Fibroblast of peridontal ligament (primary cell): ENCODE measurements at regions not wholly inside any gene's neighbourhood (a gene's known extent, or its start where the extent isn't known, plus 50 kb on each side); places are given as distances from the start of the nearest gene placed in this dataset.
"Not testable (repeated sequence)": the region's sequence is repeated elsewhere in the genome, so short reads cannot be mapped to it uniquely, and the experiment has no call there.

Source experiments
- DNase-seq: peaks from one replicate; pipeline ENCODE4 v3.0.0-alpha.2; 2010; ENCODE audit errors: extremely low read depth

DNA sequence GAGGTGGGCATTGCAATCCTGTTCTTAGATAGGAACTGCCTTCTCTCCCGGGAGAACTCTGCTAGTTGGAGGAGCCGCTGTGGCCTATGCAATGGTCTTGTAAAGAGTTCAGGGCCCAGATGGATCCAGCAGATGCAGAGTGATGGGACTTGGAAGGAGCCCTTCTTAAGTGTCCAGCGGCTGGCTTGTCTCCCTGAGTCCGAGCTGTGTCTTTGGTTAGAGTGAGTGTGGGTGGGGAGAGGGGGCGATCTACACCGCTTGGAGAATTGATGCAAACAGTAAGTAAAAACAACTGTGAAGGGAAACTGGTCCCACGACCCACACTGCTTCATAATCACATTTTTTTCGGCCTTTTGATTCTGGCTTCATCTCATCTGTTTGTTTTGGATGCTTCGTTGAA is 89.8 kb upstream of the CYRIA start:
- DNase-seq: no peak

DNA sequence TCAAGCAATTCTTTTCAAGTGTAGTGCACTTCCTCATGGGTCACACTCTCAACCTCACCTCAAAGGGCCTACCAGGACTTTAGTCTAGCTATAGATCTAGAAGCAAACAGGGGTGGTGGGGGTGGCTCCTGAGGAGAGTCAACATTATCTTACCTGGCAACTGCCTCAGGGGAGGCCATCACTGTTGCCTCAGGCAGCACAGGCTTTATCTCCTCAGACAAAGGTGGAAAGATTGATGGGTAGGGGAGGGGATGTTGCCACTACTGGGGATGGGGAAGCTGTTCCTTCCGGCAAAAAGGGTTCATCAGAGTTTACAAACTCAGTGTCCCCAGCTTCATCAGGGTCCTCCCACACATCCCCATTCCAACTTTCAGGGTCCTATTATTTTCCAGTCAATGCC is 87.4 kb upstream of the CYRIA start:
- not testable (repeated sequence) for DNase-seq

DNA sequence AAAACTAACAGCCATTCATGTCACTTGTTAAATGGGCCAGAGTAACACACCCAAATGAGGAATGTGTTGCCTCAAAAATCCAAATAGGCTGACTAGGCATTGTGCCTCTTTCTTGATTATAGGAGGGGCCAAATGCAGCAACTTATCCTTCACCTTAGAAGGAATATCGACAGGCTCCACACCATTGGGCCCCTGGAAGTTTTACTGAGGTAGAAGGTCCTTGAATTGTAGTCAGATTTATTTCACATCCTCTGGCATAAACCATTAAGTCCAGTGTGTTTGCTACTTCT is 85.2 kb upstream of the CYRIA start:
- not testable (repeated sequence) for DNase-seq

DNA sequence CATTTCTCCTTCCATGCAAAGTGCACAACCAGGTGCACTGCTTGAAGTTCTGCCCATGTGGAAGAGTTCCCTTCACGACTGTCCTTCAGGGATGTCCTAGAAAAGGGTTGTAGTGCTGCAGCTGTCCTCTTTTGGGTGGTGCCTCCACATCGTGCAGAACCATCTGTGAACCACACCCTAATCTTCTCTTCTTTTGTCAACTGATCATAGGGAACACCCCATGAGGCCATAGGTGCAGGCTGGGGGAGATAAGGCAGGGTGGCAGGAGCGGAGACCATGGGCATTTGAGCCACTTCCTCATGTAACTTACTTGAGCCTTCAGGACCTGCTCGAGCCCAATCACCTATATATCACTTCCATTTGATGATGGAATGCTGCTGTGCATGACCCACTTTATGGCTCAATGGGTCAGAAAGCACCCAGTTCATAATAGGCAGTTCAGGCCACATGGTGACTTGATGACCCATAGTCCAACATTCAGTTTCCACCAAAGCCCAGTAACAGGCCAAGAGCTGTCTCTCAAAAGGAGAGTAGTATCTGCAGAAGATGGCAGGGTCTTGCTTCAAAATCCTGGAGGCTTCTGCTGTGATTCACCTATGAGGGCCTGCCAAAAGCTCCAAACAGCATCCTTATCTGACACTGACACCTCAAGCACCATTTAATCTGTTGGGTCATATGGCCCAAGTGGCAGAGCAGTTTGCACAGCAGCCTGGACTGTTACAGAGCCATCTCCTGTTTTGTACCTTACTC is 84.7 kb upstream of the CYRIA start:
- no peak for DNase-seq

DNA sequence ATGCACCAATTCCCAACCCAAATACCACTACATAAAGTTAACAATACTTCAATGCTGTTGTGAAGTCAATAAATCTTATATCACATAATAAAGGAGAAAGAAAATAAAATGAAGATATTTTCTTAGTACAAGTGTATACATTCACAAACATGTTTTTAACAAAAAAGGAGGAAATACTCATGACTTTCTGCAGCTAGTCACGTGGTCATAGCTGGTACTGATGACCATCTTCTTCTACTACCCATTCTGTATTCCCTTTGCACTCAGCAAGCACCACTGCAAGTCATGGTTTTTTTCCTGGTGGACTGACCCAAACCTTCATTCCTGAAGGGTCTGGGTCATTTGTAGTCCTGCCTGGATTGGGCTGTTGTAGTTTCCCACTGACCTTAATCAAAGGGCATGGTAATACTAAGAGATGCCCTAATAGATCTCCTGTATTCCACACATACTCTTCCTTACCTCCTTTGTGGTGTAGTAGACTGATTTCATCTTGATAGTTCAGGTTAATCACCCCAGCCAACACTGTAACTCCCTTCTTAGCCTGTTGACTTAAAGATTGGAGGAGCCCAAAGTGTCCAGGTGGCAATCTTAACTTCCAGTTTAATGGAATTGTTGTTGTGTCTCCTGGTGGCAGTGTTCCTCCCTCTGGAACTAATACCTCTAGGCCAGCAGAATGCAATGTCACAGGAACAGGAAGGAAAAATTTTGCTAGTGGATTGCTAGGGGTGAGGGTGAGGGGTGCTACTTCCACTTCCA is 83.1 kb upstream of the CYRIA start:
- DNase-seq: not testable (repeated sequence)

DNA sequence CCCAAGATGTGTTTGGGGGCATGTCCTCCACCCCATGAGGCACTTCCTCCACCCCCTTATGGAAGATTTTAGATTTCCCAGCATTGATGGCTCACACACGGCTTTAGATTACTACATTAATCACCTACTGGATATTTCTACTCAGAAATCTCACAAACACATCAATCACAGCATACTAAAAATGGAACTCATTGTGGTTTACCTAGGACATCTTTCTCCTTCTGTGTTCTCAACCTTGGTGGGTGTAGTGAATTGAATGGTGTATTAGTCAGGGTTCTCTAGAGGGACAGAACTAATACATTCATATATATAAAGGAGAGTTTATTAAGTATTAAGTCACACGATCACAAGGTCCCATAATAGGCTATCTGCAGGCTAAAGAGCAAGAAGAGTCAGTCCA is 82.1 kb upstream of the CYRIA start:
- DNase-seq: no peak

DNA sequence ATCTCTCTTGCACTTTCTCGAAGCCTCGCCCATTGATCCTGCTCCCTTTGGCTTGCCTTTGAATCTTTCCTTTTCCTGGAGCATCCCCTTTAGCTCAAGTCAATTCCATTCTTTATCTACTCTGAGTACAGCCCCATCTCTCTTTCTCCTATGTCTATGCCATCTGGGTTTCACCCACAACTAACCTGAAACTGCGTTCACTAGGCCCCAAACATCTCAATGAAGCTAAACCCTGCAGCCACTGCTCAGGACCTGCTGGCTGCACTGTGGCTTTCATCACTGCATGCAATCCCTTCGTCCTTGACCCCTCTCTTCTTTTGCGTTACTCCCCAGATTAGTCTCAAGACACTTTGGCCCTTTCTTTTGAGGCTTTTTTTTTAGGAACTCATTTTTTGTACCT is 81.6 kb upstream of the CYRIA start:
- DNase-seq: no peak

DNA sequence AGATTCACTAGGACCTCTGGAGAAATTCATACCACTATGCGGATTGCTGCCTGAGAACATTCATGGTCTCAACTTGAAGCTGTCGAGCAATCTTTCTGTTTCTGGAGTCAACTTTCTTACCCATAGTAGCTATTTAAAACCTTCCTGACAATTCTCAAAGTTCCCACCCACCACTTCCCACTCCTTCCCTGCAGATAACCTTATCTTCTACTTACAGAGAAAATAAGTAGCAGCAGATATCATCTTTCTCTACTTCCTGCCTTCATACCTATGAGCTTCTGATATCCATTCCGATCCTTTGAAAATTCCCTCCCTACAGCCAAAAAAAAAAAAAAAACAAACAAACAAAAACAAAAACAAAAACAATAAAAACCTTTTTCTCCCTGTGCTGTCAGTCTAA is 81.2 kb upstream of the CYRIA start:
- no peak for DNase-seq

DNA sequence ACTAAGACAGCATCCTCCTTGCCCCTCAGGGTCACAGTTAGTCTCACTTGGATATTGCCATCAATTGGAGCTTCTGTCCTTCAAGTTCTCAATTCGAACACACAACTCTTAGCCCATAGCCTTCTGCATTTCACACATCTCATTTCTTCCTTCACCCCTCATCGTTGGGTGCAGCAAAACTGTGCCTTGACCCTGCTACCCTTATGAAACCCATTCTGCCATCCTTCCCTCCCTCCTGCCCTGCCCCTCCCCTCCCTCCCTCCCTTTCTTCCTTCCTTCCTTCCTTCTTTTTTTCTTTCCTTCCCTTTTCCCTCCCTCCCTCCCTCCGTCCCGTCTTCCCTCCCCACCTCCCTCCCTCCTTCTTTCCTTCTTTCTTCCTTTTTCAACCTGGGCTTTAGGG is 80.7 kb upstream of the CYRIA start:
- DNase-seq: no peak

DNA sequence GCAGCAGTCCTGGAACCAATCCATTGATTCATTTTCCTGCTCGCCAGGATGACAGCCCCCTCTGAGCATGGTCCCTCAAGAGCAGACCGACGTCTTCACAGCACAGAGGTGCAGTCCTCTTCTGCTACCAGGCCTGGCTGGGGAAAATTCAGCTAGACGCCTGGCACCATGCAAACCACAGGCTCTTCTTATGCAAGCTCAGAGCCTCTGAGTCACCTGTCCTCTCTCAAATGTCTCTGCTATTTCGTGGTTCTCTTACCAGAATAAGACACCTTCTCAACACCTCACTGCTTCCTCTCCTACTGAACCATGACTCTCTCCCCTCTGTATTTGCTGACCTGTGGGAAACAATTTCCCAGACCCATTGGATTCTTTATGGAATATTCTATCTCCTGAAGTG is 79.8 kb upstream of the CYRIA start:
- no peak for DNase-seq

DNA sequence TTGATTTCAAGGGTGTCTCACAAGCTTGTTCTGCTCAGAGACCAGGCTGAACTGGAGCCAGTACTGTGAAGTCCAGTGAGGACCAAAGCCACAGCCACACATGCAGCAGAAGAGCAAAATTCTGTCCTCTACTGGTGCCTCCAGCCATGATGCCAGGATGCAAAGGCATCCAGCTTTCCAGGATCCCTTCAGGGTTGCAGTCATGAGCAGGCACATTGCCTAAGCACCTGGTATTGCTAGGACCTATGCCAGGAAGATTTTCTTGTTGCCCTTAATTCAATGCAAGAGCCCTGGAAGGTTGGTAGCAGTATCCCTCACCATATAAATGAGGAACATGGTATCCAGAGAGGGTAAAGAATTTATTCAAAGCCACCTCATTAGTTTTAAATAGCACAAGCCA is 78.9 kb upstream of the CYRIA start:
- DNase-seq: no peak

DNA sequence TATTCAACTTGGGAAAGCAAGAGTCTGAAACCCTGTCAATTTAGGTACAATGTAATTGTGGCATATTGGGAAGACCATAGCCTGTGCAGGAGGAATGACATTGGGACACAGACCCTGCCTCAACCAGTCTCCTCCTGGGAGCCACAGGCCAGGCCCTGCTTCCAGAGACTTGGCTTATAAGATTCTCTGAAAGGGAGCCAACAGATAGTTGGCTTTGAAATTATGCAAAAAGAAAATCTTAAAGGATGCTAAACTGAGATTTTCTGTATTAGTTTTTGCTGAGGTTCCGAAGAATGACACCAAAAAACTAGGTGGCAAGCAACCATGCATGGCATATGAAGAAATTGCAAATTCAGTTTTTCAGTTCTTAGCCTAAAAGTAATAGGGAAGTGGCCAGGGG is 76.4 kb upstream of the CYRIA start:
- no peak for DNase-seq

DNA sequence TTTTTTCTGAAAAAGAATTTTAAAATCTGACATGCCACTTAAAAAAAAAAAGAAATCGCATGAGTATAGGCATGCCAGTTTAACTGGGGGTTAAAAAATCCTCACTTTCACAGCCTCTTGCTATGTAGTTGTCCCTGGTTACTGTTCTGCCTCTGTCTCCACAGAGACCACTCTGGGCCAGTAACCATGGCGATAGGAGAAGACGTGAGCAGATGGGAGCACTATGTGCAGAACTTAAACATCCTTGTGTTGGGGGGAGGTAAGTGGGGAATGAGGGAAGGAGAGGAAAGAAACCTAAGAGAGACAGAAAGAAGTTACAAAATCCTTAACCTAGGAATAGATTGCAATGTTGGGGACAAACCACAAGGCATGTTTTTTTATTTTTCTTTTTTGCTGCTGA is 75.9 kb upstream of the CYRIA start:
- no peak for DNase-seq

DNA sequence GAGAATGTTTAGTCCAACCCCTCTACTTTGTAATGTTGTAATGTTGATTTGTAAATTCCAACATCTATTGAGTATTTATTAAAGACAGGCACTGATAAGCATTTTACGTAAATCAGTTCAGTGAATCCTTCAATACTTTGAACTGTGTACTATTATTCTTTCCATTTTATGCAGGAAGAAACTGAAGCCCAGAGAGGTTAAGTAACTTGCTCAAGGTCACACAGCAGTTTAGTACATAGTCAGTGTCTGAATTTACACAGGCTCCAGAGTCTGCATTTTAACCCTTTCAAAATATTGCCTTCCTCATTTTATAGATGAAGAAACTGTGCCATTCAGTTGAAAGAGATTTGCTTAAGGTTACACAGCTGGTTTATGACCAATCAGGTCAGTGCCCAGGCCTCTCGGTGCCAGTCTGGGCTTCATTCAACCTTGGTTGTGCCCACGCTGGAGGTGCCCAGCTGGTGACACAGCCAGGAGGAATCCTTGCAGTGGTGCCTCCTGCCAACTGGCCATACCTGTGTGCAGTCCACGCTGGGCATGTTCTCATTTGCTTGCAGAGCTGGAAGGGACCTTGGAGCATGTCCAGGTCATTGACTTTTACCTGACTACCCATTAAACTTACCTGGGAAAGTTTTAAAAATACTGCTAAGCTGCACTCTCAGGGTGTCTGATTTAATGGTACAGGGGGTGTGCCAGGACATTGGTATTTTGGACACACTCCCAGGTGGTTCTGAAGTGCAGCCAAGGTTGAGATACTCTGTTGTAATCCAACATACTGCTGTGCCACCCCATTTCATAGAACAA is 74.3 kb upstream of the CYRIA start:
- DNase-seq: no peak

DNA sequence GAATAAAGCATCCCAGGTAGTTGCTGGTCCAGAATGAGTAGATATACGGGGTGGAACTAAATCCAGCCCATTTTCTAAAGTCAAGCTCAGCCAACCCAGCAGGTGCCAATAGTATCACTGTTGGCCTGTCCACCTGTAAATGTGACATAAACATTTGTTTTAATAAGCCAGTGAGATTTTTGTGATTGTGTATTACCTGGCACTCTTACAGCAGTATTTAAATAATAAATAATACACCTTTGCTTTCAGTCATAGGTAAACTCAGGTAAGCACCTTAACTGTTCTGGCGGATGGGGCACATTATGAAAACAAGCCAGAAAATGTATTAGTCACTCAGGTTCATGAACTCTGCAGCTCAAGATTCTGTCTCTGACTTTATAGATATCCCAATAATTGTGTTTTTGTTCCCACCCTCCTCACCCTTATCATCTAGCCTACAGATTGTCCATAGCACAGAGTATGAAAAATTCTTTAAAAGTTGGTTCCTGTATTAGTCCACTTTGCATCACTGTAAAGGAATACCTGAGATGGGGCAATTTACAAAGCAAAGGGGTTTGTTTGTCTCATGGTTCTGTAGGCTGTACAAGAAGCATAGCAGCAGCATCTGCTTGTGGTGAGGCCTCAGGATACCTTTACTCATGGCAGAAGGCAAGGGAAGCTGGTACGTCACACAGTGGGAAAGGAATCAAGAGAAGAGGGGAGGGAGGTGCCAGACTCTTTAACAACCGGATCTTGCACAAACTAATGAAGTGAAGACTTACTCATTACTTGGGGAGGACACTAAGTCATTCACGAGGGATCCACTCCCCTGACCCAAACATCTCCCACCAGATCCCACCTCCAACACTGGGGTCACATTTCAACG is 73.0 kb upstream of the CYRIA start:
- DNase-seq: no peak

DNA sequence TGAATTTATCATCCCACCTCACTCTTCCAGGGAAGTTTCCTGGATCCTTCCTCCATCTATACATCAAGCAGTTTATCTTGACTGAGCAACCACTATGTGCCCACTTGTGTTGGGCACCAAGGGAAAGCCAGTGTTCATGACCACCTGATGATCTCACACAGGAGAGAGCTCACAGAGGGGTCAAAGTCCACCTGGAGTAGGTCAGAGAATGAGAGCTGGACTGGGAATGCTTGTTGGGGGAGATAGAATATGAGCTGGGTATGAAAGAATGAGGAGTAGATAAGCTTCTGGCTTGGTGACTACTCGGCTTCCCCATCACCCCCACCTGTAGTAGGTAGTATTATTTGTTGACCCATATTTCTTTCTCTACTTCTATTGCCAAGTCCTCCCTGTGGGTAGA is 72.2 kb upstream of the CYRIA start:
- DNase-seq: no peak

DNA sequence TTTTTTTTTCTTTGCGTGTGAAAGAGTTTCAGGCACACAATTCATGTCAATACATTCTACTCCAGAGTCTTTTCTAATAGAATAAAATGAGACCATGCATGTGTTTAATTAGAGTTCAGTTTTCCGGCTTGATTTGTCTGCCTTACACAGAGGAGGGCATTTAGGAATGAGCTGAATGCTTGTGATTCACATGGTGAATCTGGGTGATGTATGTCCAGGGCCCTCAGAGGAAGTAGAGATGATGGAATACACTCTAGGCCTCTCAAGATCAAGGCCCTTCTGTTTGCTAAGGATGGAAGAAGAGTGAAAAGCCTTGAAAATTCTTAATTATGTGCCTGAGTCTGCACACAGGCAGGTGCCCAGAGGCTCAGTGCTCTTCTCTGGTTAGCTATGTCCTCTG is 71.0 kb upstream of the CYRIA start:
- DNase-seq: no peak

DNA sequence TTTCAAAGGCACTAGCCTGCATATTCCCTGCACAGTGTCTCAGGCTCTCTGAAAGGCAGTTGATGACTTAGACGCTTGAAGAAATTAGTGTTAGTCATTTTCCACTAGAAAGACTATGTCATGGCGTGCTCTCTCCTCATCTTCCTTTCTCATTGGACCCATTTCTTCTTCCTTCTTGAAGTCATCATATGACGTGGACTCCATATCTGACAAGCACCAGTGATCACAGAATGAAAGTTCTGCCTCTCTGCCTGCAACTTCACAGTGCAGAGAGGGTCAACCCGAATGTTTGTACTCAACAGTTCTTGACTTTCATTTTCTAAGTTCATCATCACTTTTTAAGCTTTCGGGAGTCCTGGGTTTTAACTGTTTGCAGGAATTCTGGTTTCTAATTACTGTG is 63.7 kb upstream of the CYRIA start:
- no peak for DNase-seq

DNA sequence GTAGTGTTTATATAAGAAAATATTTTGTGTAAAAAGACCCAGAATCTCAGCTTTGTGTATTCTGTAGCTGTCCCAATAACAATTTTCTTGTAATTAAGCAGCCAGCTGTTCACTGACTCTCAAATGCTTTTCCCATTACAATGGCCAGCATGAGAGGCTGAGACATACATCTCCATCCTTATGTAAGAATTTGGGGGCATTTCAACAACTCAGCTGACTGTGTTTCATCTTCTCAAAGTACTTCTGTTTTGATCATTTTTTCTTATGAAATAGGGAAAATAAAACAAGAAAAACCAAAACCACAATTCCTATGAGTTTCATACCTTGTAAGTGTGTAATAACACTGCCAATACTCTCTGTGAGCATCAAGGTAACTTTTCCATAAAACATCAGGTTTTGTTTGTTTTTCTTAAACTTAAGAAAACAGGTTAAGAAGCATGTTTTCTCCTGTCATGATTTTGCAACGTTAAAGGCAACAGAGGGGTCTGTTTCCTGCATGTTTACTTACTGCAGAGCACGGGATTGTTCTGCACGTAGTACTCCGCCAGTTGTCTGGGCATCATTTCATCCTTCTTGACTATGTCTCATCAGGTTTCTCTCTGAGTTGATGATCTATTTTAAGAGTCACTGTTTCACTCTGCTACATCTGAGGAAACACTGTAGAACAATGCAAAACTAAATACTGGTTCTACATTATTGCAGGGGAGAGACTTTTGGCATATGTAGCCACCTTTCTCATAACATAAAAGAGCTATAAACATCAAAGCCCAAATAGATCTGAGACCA is 62.9 kb upstream of the CYRIA start:
- no peak for DNase-seq

DNA sequence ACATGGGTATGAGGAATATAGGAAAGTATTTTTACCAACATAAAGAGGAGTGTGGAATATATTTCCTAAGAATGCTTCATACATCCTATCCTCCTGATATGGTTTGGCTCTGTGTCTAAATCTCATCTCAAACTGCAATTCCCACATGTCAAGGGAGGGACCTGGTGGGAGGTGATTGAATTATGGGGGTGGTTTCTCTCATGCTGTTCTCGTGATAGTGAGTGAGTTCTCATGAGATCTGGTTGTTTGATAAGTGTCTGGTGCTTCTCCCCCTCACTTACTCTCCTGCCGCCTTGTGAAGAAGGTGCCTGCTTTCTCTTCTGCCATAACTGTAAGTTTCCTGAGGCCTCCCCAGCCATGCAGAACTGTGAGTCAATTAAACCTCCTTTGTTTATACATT is 62.2 kb upstream of the CYRIA start:
- DNase-seq: not testable (repeated sequence)

DNA sequence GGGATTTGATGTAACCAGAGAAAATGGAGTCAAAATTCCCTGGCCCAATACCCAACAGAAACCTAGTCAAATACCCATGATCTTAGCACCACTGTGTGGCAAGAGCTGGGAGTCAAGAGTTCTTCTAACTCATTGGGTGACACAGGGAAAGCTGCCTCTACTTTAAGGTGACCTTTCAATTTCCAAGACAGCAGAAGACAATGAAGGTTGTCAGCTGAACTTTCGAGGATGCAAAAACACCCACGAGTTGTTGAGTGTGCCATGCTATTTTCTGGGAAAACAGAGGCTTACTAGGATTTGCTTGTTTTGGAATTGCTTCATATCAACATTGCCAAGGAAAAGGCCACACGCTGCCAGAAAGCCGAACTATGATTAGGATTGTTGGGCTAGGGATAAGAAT is 61.6 kb upstream of the CYRIA start:
- DNase-seq: peak; percentile 27
